EL (cell line): ENCODE measurements at regions not wholly inside any gene's neighbourhood (a gene's known extent, or its start where the extent isn't known, plus 50 kb on each side); places are given as distances from the start of the nearest gene placed in this dataset.
A peak's percentile ranks its signal among the peaks of the same experiment; 100 is the strongest.

Source experiments
- DNase-seq: peaks from one replicate; pipeline ENCODE4 v3.0.0-alpha.2; 2016

- DNase-seq = peak; percentile 19
Measured at GRCh38 chr6:140620496-140620895, 1246.0 kb upstream of the CITED2 start.

- DNase-seq = no peak
Measured at GRCh38 chr6:140609956-140610355, 1235.5 kb upstream of the CITED2 start.

DNA sequence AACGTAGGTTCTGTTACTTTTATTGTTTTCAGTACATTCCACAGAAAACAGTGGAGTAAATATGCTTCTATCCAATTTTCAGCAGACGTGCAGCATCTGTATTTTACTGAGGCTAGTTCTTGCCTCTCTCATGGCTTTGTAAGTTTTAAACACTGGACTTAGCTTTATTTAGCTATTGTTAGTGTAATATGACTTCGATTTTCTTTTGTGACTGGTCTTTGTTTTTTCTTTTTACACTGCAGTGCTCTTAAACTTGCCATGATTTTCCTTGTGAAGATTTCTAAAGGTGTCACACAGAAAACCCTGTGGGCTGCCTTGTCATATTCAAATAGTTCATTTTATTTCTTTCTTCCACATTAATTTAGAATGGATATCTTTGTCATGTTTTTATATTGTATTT, 1234.9 kb upstream of the CITED2 start:
- no peak for DNase-seq

GRCh38 chr6:140604786-140605185, 1230.3 kb upstream of the CITED2 start:
- no peak for DNase-seq

DNA sequence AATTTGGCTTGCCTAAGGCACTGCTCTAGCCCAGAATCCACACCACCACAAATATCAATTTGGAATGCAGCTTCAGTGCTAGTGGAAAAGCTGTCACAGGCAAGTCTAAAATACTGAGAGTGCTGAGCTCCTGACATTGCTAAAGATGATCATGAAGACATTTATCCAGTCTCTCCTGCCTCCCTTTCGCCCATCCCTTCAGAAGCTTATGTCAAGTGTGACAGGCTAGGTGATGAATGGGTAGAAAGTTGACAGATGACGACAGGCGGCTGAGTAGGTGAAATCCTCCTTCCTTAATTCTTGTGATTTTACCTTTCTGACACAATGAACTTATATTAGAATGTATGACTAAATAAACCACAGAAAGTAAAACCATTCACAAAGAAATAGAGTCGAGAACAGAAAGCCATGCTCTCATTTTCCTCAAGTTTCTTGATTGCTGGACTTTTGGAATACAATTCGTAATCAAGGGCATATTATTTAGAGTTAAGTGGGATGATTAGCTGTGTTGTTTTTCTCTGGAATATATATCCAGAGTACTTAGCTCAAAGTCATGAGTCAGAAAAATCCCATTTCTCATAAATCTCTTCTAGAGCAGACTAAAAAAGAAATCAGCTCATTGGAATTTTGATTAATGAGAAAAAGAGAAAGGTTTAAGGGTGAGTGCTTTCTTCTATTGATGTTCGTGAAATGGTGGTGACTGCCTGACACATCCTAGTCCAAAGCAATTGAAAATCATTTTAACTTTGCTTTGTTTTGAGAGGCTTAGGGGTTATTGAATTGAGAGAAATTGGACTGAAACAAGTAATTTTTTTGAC, 1228.2 kb upstream of the CITED2 start:
- DNase-seq = peak; percentile 48

- DNase-seq = peak; percentile 29
Measured at GRCh38 chr6:140601021-140601808, 1226.8 kb upstream of the CITED2 start.

DNA sequence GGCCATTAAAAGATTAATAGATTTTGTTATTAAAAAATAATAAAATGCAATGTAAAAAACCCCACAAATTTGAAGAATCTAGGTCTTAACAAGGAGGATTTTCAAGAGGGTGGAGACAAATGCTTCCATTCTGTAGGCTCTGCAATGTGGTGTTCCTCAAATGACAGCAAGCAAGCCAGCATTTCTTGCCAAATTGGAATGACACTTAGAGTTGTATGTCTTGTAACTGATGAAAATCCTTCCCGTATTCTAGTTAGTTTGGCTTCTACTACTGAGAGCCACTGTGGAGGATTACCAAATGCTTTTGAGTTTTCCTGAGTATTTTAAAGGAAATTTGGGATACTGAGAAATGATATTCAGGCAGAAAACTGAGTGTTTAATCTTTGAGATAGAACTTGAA, 1225.5 kb upstream of the CITED2 start:
- DNase-seq = no peak

DNA sequence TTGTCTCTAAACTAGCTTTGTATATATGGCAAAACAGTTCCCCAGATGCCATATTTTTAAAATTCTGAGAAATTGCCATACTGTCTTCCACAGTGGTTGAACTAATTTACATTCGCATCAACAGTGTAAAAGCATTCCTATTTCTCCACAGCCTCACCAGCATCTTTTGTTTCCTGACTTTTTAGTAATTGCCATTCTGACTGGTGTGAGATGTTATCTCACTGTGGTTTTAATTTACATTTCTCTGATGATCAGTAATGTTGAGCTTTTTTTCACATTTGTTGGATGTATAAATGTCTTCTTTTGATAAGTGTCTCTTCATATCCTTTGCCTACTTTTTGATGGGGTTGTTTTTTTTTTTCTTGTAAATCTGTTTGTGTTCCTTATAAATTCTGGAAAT, 1222.7 kb upstream of the CITED2 start:
- no peak for DNase-seq

DNA sequence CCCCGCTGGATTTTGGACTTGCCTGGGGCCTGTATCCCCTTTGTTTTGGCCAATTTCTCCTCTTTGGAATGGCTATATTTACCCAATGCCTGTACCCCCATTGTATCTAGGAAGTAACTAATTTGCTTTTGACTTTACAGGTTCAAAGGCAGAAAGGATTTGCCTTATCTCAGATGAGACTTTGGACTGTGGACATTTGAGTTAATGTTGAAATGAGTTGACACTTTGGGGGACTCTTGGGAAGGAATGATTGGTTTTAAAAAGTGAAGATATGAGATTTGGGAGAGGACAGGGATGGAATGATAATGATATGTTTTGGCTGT, 1220.3 kb upstream of the CITED2 start:
- DNase-seq = no peak

GRCh38 chr6:140592877-140593276, 1218.4 kb upstream of the CITED2 start:
- no peak for DNase-seq

- DNase-seq = peak; percentile 35
Measured at GRCh38 chr6:140590641-140591040, 1216.2 kb upstream of the CITED2 start.

DNA sequence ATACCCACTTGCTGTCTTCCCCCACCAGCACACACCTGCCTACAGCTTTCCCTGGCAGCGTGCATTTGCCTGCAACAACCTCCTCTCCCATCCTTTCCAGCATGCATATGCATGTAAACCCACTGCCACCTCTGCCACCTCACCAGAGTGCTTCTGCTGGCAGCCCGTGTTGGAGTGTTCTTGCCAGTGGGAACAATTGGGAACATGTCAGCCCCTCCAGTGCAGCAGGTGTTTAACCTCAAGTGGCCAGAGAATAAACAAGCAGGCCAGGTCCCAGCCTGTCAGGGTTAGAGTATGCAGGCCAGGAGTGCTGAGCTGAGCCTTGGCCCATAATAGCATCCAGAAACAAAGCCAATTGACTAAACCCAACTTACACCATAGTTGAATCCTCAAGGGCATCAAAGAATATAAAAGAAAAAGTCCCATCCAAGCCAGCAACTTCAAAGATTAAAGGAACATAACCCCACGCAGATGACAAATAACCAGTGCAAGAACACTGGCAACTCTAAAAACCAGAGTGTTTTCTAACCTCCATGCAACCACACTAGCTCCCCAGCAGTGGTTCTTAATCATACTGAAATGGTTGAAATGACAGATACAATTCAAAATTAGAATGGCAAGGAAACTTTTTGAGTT, 1212.1 kb upstream of the CITED2 start:
- DNase-seq = no peak

GRCh38 chr6:140581601-140582000, 1207.2 kb upstream of the CITED2 start:
- DNase-seq = no peak

DNA sequence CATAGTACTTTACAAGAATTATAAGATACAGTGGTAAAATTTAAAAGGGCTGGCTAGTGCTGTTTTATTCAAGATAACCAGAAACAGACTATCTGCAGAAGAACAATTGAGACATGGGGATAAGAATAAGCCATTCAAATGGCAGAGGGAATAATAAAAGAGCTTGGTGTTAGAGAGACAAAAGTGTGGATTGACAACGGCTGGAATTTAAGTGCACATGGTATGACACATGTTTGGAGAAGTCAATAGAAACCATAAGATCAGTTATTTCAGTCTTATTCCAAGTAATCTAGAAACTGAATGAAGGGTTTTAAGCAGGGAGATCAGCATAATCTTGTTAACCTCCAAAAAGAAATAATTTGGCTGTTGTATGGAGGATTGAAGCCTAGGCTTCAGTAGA, 1205.5 kb upstream of the CITED2 start:
- DNase-seq = no peak

GRCh38 chr6:140576004-140576555, 1201.6 kb upstream of the CITED2 start:
- DNase-seq = no peak

DNA sequence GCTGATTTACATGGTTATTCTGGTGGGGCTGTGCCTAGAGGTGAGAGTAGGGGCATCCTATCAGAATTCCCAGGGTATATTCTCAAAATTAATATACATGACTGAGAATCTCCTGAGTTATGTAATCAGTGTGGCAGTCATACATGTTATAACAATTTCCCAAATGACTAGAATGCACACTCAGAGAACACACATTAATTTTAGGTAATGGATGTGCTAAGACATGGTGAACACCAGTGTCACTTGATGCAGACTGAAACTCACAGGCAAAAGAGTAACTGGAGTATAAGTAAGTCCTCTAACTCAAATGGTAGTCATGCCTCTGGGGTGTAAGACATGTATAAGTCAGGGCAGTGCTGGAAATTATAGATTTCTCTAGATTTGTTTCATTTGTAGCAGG, 1198.4 kb upstream of the CITED2 start:
- DNase-seq = no peak

DNA sequence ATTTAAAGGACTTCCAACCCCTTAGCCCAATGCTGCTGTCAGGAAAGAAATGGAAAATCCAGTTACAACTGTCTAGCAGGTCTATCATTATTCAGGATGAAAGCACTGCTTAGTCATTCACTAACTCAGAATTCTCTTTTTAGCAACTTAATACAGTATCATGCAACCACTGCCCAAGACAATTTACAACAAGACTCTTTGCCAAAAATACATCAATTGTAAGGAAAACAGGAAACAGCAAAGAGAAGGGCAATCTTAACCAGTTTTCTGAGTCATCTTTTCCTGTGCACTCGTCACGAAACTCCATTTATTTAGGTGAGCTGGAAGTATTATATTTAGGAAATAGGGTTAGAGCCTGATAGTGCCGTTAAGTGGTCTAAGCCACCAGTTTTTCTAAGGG, 1197.7 kb upstream of the CITED2 start:
- peak; percentile 92 for DNase-seq

GRCh38 chr6:140571145-140571544, 1196.7 kb upstream of the CITED2 start:
- peak; percentile 62 for DNase-seq

- DNase-seq = peak; percentile 25
Measured at GRCh38 chr6:140567466-140567865, 1193.0 kb upstream of the CITED2 start.

GRCh38 chr6:140566781-140567277, 1192.4 kb upstream of the CITED2 start:
- peak; percentile 68 for DNase-seq

- no peak for DNase-seq
Measured at GRCh38 chr6:140563728-140564127, 1189.3 kb upstream of the CITED2 start.

GRCh38 chr6:140561701-140562100, 1187.3 kb upstream of the CITED2 start:
- no peak for DNase-seq

- DNase-seq = no peak
Measured at GRCh38 chr6:140560671-140561070, 1186.2 kb upstream of the CITED2 start.
